Effector memory CD8-positive, alpha-beta T cell (primary cell): ENCODE measurements at regions not wholly inside any gene's neighbourhood (a gene's known extent, or its start where the extent isn't known, plus 50 kb on each side); places are given as distances from the start of the nearest gene placed in this dataset.

ENCODE experiments used
- ATAC-seq: fragments of 150-1000 bp; cut with Tn5 transposase; replicated peaks from 2 replicates; pipeline ENCODE4 v1.10.0; 2021; ENCODE audit warnings: mild to moderate bottlenecking, moderate library complexity
- DNase-seq, 3 experiments: peaks; one replicate each; pipeline ENCODE4 v3.0.0; 2021
- H3K27ac Mint-ChIP-seq, 2 donors: one replicate each; pipeline ENCODE4 v1.8.0; 2022; ENCODE audit warnings: mild to moderate bottlenecking in 2 of 2, mixed read lengths in 2 of 2, moderate library complexity in 2 of 2
- H3K27me3 Mint-ChIP-seq, 2 donors: one replicate each; pipeline ENCODE4 v1.8.0; 2022; ENCODE audit warnings: mixed read lengths in 2 of 2
- H3K36me3 Mint-ChIP-seq: one replicate; pipeline ENCODE4 v1.8.0; 2022; ENCODE audit warnings: mild to moderate bottlenecking, moderate library complexity, mixed read lengths; ENCODE audit not compliant: insufficient read depth
- H3K4me1 Mint-ChIP-seq, 2 donors: one replicate each; pipeline ENCODE4 v1.8.0; 2022; ENCODE audit warnings: low read depth in 2 of 2, mixed read lengths in 2 of 2
- H3K4me3 Mint-ChIP-seq, 2 donors: one replicate each; pipeline ENCODE4 v1.8.0; 2022; ENCODE audit warnings: mild to moderate bottlenecking in 2 of 2, mixed read lengths in 2 of 2, moderate library complexity in 2 of 2
- H3K9me3 Mint-ChIP-seq, 2 donors: one replicate each; pipeline ENCODE4 v1.8.0; 2022; ENCODE audit warnings: mixed read lengths in 2 of 2

DNA sequence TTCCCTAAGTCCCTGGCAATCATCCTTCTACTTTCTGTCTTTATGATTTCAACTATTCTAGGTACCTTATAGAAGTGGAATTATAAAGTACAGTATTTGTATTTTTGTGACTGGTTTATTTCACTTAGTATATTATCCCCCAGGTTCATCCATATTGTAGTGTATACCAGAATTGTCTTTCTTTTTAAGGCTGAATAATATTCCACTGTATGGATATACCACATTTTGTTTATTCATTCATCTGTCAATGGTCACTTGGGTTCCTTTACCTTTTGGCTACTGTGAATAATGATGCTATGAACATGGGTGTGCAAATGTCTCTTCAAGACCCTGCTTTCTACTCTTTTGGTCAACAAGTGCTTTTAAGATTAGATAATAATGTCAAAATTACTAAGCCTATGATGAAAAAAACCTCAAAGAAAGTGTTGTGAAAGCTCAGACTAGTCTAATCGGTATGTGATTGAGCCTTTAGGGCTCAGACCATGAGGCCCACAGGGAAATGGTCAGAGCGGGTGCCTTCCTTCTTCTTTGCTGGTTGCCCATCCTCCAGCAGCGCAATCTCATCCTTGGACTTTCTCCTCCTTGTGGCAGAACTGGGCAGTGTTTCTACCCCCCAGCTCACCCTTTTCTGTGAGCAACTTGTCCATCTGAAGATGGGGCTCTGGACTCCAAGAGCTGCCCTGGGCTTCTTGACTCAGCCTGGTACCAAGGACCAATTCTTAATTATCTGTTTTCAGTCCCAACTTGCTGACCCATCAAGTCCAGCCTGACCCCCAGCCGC, 105.4 kb downstream of the TTC8 start:
- peaks cover 0 to 3% of the 10 kb centered on the region in 2 donors for H3K9me3 Mint-ChIP-seq
- H3K36me3 Mint-ChIP-seq: no peaks in the 10 kb centered on the region
- H3K27ac Mint-ChIP-seq: no peak overlapping the region
- ATAC-seq (no peak), DNase-seq (no peak)
- H3K4me1 Mint-ChIP-seq: no peaks in the 10 kb centered on the region
- no peak overlapping the region for H3K4me3 Mint-ChIP-seq
- peaks cover 32 to 84% of the 10 kb centered on the region in 2 donors for H3K27me3 Mint-ChIP-seq

GRCh38 chr14:88931321-88932110, 107.1 kb downstream of the TTC8 start:
- DNase-seq (no peak), ATAC-seq (no peak)
- Mint-ChIP-seq H3K27ac (no peak overlapping the region), H3K4me3 (no peak overlapping the region), H3K36me3 (no peaks in the 10 kb centered on the region), H3K4me1 (no peaks in the 10 kb centered on the region), H3K27me3 (peaks cover 30 to 83% of the 10 kb centered on the region in 2 donors), H3K9me3 (peaks cover 0 to 3% of the 10 kb centered on the region in 2 donors)

GRCh38 chr14:88933191-88933590, 108.7 kb downstream of the TTC8 start:
- Mint-ChIP-seq H3K36me3 (no peaks in the 10 kb centered on the region), H3K9me3 (peaks cover 0 to 3% of the 10 kb centered on the region in 2 donors), H3K27ac (no peak overlapping the region), H3K4me1 (no peaks in the 10 kb centered on the region), H3K4me3 (no peak overlapping the region), H3K27me3 (peaks cover 24 to 79% of the 10 kb centered on the region in 2 donors)
- DNase-seq: no peak
- no peak for ATAC-seq

- peaks cover 35 to 80% of the 10 kb centered on the region in 2 donors for H3K27me3 Mint-ChIP-seq
- ATAC-seq: no peak
- no peaks in the 10 kb centered on the region for H3K36me3 Mint-ChIP-seq
- no peak for DNase-seq
- H3K27ac Mint-ChIP-seq: no peak overlapping the region
- H3K4me3 Mint-ChIP-seq: no peak overlapping the region
- H3K9me3 Mint-ChIP-seq: peaks cover 0 to 3% of the 10 kb centered on the region in 2 donors
- no peaks in the 10 kb centered on the region for H3K4me1 Mint-ChIP-seq
Measured at GRCh38 chr14:88934351-88934806, 109.9 kb downstream of the TTC8 start.

DNA sequence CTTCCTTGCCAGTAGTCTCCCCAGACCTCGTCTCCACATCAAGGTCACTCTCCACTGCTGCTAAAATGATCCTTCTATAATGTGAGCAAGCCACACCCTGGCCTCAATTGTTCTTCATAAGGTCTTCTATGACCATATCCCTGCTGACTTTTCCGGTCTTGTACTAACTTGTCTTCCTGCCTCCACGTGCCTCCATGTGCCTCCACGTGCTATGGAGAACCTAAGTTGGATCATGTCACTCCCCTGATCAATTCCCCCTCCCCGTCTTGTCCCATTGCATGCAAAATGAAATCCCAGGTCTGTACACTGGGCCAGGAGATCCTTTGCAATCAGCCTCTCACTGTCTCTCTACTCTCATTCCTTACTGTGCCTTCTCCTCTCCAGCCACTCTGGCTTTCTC, 110.6 kb downstream of the TTC8 start:
- H3K4me3 Mint-ChIP-seq: no peak overlapping the region
- H3K4me1 Mint-ChIP-seq: no peaks in the 10 kb centered on the region
- ATAC-seq: no peak
- H3K9me3 Mint-ChIP-seq: no peaks in the 10 kb centered on the region
- H3K27ac Mint-ChIP-seq: no peak overlapping the region
- no peaks in the 10 kb centered on the region for H3K36me3 Mint-ChIP-seq
- H3K27me3 Mint-ChIP-seq: peaks cover 42 to 80% of the 10 kb centered on the region in 2 donors
- no peak for DNase-seq

GRCh38 chr14:88937706-88938105, 113.3 kb downstream of the TTC8 start:
- H3K36me3 Mint-ChIP-seq: no peaks in the 10 kb centered on the region
- no peak overlapping the region for H3K27ac Mint-ChIP-seq
- no peaks in the 10 kb centered on the region for H3K9me3 Mint-ChIP-seq
- no peak for ATAC-seq
- no peaks in the 10 kb centered on the region for H3K4me1 Mint-ChIP-seq
- no peak for DNase-seq
- H3K27me3 Mint-ChIP-seq: peaks cover 47 to 65% of the 10 kb centered on the region in 2 donors
- H3K4me3 Mint-ChIP-seq: no peak overlapping the region

DNA sequence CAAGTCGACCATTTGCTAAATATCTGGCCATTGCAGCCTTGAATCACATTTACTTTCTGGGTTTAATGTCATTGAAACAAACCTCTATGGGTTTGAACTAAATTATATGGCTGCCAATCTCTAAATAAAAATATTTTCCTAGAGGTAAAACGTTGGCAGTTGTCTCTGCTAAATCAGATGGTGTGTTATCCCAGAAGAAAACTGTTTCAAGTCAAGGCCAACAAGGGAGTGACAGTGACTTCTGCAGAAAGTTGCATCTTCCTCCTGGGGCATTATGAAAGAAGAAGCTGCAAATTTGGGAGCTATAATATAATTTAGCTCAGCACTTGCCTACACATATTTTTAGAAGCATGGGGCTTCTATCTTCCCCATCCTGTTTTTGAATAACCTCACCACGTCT, 116.2 kb downstream of the TTC8 start:
- Mint-ChIP-seq H3K27ac (no peak overlapping the region), H3K4me1 (no peaks in the 10 kb centered on the region), H3K27me3 (peaks cover 59 to 69% of the 10 kb centered on the region in 2 donors), H3K9me3 (no peaks in the 10 kb centered on the region), H3K36me3 (no peaks in the 10 kb centered on the region), H3K4me3 (no peak overlapping the region)
- DNase-seq: no peak
- no peak for ATAC-seq

DNA sequence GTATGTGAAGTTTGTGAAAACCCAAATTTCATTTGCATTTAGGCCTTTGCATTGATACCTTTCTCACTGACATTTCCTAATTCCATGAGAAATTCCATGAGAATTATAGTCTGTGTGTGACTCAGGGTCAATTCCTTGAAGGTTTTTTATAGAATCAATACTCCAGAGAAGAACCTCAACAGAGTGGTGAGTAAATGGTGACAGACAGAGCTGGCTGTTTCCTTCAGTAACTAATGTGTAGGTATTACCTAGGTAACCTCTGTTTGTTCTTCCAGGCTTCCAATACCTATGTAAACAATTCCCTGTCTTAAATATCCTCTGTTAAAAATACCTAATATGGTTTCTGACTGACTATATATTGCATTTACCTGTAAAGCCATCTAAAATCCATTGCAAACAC, 117.0 kb downstream of the TTC8 start:
- Mint-ChIP-seq H3K27ac (no peak overlapping the region), H3K27me3 (peaks cover 64 to 72% of the 10 kb centered on the region in 2 donors), H3K9me3 (no peaks in the 10 kb centered on the region), H3K36me3 (no peaks in the 10 kb centered on the region), H3K4me3 (no peak overlapping the region), H3K4me1 (no peaks in the 10 kb centered on the region)
- ATAC-seq (no peak), DNase-seq (no peak)

- no peak overlapping the region for H3K27ac Mint-ChIP-seq
- H3K27me3 Mint-ChIP-seq: peaks cover 59 to 61% of the 10 kb centered on the region in 2 donors
- H3K9me3 Mint-ChIP-seq: peaks cover 4 to 10% of the 10 kb centered on the region in 2 donors
- no peak for DNase-seq
- no peak for ATAC-seq
- H3K4me3 Mint-ChIP-seq: no peak overlapping the region
- no peaks in the 10 kb centered on the region for H3K36me3 Mint-ChIP-seq
- H3K4me1 Mint-ChIP-seq: no peaks in the 10 kb centered on the region
Measured at GRCh38 chr14:88947646-88948598, 123.5 kb downstream of the TTC8 start.

DNA sequence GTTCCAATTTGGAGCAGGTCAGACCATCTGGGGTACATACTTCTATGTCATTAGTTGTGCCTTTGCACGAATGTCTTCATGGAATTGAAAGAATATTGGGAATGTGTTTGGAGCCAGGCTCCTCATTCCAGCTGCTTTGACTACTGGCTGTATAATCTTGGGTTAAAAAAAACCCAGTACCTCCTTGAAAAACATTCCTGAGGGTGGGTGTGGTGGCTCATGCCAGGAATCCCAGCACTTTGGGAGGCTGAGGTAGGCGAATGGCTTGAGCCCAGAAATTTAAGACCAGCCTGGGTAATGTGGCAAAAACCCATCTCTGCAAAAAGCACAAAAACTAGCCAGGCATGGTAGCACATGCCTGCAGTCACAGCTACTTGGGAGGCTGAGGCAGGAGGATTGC, 125.6 kb downstream of the TTC8 start:
- ATAC-seq: no peak
- Mint-ChIP-seq H3K36me3 (no peaks in the 10 kb centered on the region), H3K9me3 (peaks cover 4 to 10% of the 10 kb centered on the region in 2 donors), H3K4me1 (no peaks in the 10 kb centered on the region), H3K27ac (no peak overlapping the region), H3K27me3 (peaks cover 38 to 44% of the 10 kb centered on the region in 2 donors), H3K4me3 (no peak overlapping the region)
- no peak for DNase-seq

DNA sequence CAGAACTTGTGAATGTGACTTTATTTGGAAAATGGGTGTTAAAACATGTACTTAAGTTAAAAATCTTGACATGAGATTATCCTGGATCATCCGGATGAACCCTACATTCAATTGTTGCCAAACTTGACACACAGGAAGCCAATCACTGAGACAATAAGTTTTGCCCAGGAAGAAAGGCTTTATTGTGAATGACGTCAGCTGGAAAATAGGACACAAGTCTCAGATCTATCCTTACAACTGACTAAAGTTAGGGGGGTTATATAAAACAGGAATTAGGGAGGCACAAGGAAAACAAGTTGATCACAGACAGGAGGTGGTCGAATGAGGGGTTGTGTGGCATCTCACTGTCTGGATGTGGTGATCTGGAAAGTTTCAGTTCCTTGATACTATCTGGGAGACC, 126.9 kb downstream of the TTC8 start:
- no peak for ATAC-seq
- Mint-ChIP-seq H3K9me3 (peaks cover 4 to 10% of the 10 kb centered on the region in 2 donors), H3K4me3 (no peak overlapping the region), H3K27me3 (peaks cover 25 to 36% of the 10 kb centered on the region in 2 donors), H3K4me1 (no peaks in the 10 kb centered on the region), H3K27ac (no peak overlapping the region), H3K36me3 (no peaks in the 10 kb centered on the region)
- no peak for DNase-seq

DNA sequence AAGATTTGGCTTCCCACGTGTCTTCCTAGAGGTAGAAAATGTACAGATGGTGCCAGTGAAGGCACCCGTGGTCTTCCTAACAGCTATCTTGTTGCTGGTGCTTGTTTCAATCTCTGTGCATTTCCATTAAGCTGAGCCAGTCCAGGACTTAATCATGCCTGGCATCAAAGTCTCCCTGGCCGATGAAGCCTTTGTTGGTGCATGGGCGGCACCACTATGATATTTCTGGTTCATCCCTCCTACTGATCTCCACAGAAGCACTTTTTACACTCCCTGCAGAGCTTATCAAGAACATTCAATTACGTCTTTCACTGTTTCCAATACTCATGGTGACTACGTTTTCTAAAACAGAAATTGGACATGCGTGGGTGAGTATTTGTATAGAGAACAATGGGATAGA, 128.4 kb downstream of the TTC8 start:
- Mint-ChIP-seq H3K4me1 (no peaks in the 10 kb centered on the region), H3K27ac (no peak overlapping the region), H3K36me3 (no peaks in the 10 kb centered on the region), H3K4me3 (no peak overlapping the region), H3K9me3 (peaks cover 4 to 10% of the 10 kb centered on the region in 2 donors), H3K27me3 (peaks cover 17 to 39% of the 10 kb centered on the region in 2 donors)
- ATAC-seq (no peak), DNase-seq (no peak)

DNA sequence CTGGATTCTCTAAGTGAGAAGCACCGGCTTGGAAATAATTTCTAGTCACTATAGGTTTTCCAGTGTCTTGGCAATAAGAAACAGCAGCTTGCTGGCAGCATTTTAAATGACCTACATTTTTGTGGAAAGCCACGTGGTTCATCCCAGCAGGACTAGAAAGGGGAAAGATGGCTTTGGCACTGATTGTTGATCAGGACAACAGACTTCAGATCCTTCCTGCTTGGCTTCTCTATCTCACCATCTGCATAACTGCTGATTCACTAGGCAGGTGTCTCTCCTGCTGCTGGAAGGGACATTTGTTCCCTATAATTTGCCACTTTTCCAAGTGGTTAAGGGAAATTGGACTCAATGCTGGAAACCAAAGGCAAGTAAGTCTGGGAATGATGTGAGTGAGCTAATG, 131.0 kb downstream of the TTC8 start:
- ATAC-seq (no peak), DNase-seq (no peak)
- H3K9me3 Mint-ChIP-seq: peaks cover 4 to 10% of the 10 kb centered on the region in 2 donors
- no peak overlapping the region for H3K4me3 Mint-ChIP-seq
- H3K27me3 Mint-ChIP-seq: peaks cover 11 to 32% of the 10 kb centered on the region in 2 donors
- H3K4me1 Mint-ChIP-seq: no peaks in the 10 kb centered on the region
- no peaks in the 10 kb centered on the region for H3K36me3 Mint-ChIP-seq
- H3K27ac Mint-ChIP-seq: no peak overlapping the region
